Endothelial cell (in vitro differentiated cells): ENCODE measurements at regions not wholly inside any gene's neighbourhood (a gene's known extent, or its start where the extent isn't known, plus 50 kb on each side); places are given as distances from the start of the nearest gene placed in this dataset.

Experiments used
- DNase-seq: peaks from one replicate; pipeline ENCODE4 v3.0.0; 2021; ENCODE audit warnings: low spot score
- H3K27ac Mint-ChIP-seq: one replicate; pipeline ENCODE4 v1.8.0; 2021; ENCODE audit warnings: mixed read lengths, inconsistent platforms; ENCODE audit not compliant: unreplicated experiment
- H3K27me3 Mint-ChIP-seq: one replicate; pipeline ENCODE4 v1.8.0; 2021; ENCODE audit warnings: mild to moderate bottlenecking, moderate library complexity, mixed read lengths, inconsistent platforms; ENCODE audit not compliant: unreplicated experiment
- H3K36me3 Mint-ChIP-seq: one replicate; pipeline ENCODE4 v1.8.0; 2021; ENCODE audit warnings: mild to moderate bottlenecking, low read depth, mixed read lengths, inconsistent platforms; ENCODE audit not compliant: unreplicated experiment
- H3K4me1 Mint-ChIP-seq: one replicate; pipeline ENCODE4 v1.8.0; 2021; ENCODE audit warnings: mild to moderate bottlenecking, mixed read lengths, inconsistent platforms; ENCODE audit not compliant: unreplicated experiment
- H3K4me3 Mint-ChIP-seq: one replicate; pipeline ENCODE4 v1.8.0; 2021; ENCODE audit warnings: mild to moderate bottlenecking, mixed read lengths, inconsistent platforms; ENCODE audit not compliant: unreplicated experiment
- H3K9me3 Mint-ChIP-seq: one replicate; pipeline ENCODE4 v1.8.0; 2021; ENCODE audit warnings: mixed read lengths, inconsistent platforms; ENCODE audit not compliant: unreplicated experiment
- CTCF ChIP-seq: fragments of 200-600 bp; sonication (generic); IDR thresholded peaks from one replicate; pipeline ENCODE4 v1.5.0; 2021; ENCODE audit warnings: antibody characterized with exemption; ENCODE audit not compliant: unreplicated experiment

GRCh38 chr5:3080366-3080765 lies 328.9 kb upstream of the IRX2 start:
- Mint-ChIP-seq H3K36me3 (peaks cover 9% of the 10 kb centered on the region), H3K4me3 (no peak overlapping the region), H3K27me3 (peaks cover 4% of the 10 kb centered on the region), H3K9me3 (peaks cover 19% of the 10 kb centered on the region), H3K27ac (no peak overlapping the region), H3K4me1 (no peaks in the 10 kb centered on the region)
- no peak for TF ChIP-seq CTCF
- DNase-seq = no peak

GRCh38 chr5:3077684-3078083 lies 326.2 kb upstream of the IRX2 start:
- peaks cover 4% of the 10 kb centered on the region for H3K27me3 Mint-ChIP-seq
- no peak overlapping the region for H3K27ac Mint-ChIP-seq
- peak overlapping the region; percentile 27 for H3K4me3 Mint-ChIP-seq
- H3K9me3 Mint-ChIP-seq = peaks cover 27% of the 10 kb centered on the region
- no peaks in the 10 kb centered on the region for H3K4me1 Mint-ChIP-seq
- no peak for TF ChIP-seq CTCF
- peaks cover 9% of the 10 kb centered on the region for H3K36me3 Mint-ChIP-seq
- DNase-seq = no peak

GRCh38 chr5:3075309-3075708 lies 323.8 kb upstream of the IRX2 start:
- peaks cover 30% of the 10 kb centered on the region for H3K9me3 Mint-ChIP-seq
- no peak overlapping the region for H3K27ac Mint-ChIP-seq
- peaks cover 9% of the 10 kb centered on the region for H3K36me3 Mint-ChIP-seq
- peaks cover 4% of the 10 kb centered on the region for H3K27me3 Mint-ChIP-seq
- peak; percentile 38 for TF ChIP-seq CTCF
- H3K4me3 Mint-ChIP-seq = no peak overlapping the region
- no peaks in the 10 kb centered on the region for H3K4me1 Mint-ChIP-seq
- DNase-seq = no peak

- TF ChIP-seq CTCF = no peak
- H3K4me3 Mint-ChIP-seq = peak overlapping the region; percentile 2
- H3K9me3 Mint-ChIP-seq = peaks cover 15% of the 10 kb centered on the region
Observed at GRCh38 chr5:3068401-3068800, 316.9 kb upstream of the IRX2 start.

GRCh38 chr5:3060283-3060682 lies 308.8 kb upstream of the IRX2 start:
- Mint-ChIP-seq H3K27ac (no peak overlapping the region), H3K4me1 (no peaks in the 10 kb centered on the region), H3K9me3 (peaks cover 4% of the 10 kb centered on the region), H3K4me3 (no peak overlapping the region), H3K27me3 (peaks cover 5% of the 10 kb centered on the region), H3K36me3 (no peaks in the 10 kb centered on the region)
- no peak for DNase-seq
- TF ChIP-seq CTCF = no peak

More at GRCh38 chr5:3068401-3068800, 316.9 kb upstream of the IRX2 start:
- H3K27ac Mint-ChIP-seq = no peak overlapping the region
- H3K36me3 Mint-ChIP-seq = peaks cover 5% of the 10 kb centered on the region
- DNase-seq = no peak
- H3K27me3 Mint-ChIP-seq = peaks cover 2% of the 10 kb centered on the region
- H3K4me1 Mint-ChIP-seq = no peaks in the 10 kb centered on the region
